Left ventricle myocardium inferior (tissue), 1 donor: ENCODE measurements at regions not wholly inside any gene's neighbourhood (a gene's known extent, or its start where the extent isn't known, plus 50 kb on each side); places are given as distances from the start of the nearest gene placed in this dataset.

ENCODE experiments used
- DNase-seq: peaks from one replicate; pipeline ENCODE4 v3.0.0-alpha.2; 2020
- H3K27ac ChIP-seq: fragments of 200-600 bp; replicated peaks from 2 replicates; pipeline ENCODE4 v1.8.0; 2021
- H3K27me3 ChIP-seq: fragments of 200-600 bp; 2 replicates; pipeline ENCODE4 v1.8.0; 2021; ENCODE audit warnings: low read depth
- H3K36me3 ChIP-seq: fragments of 200-600 bp; 2 replicates; pipeline ENCODE4 v1.8.0; 2021
- H3K4me1 ChIP-seq: fragments of 200-600 bp; 2 replicates; pipeline ENCODE4 v1.8.0; 2021
- H3K4me3 ChIP-seq: fragments of 200-600 bp; 2 replicates; pipeline ENCODE4 v1.8.0; 2021; ENCODE audit warnings: mild to moderate bottlenecking, moderate library complexity
- H3K9me3 ChIP-seq: fragments of 200-600 bp; replicated peaks from 2 replicates; pipeline ENCODE4 v1.8.0; 2021
- CTCF ChIP-seq: fragments of 200-600 bp; IDR thresholded peaks from 2 replicates; pipeline ENCODE4 v1.8.0; 2021; ENCODE audit warnings: antibody characterized with exemption, mild to moderate bottlenecking, borderline replicate concordance
- intact Hi-C: fragments of 100-400 bp; cut with micrococcal nuclease; formaldehyde crosslinking; loops from one replicate; pipeline ENCODE4 v1.11.0; 2022
- donor health status: DM: no; HTN: yes; CAD: no; lungs with severe emphysema.

DNA sequence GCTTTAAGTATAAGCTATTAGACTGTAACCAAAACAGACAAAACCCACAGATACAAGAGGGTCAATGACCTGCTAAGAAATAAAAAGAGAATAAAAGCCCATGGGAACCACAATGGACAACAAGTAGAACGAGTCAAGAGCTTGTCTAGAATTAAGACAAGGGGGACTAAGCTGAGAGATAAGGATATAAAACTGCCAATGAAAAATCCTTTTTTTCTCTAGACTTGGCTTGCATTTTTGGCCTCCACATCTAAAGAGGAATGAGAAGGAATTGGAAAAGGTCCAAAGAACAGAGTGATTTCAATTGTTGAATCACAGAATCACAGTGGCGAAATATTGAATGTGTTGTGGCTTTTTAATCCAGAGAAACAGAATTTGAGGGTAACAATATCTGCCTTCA, 135.7 kb downstream of the QDPR start:
- no peaks in the 10 kb centered on the region for H3K27me3 ChIP-seq
- no peak overlapping the region for H3K27ac ChIP-seq
- no peaks in the 10 kb centered on the region for H3K36me3 ChIP-seq
- DNase-seq = no peak
- no peaks in the 10 kb centered on the region for H3K9me3 ChIP-seq
- H3K4me3 ChIP-seq = no peak overlapping the region
- intact Hi-C loops = no loop called here
- H3K4me1 ChIP-seq = no peaks in the 10 kb centered on the region
- no peak for TF ChIP-seq CTCF

- Histone ChIP-seq H3K4me3 (no peak overlapping the region), H3K27me3 (no peaks in the 10 kb centered on the region), H3K36me3 (no peaks in the 10 kb centered on the region), H3K4me1 (no peaks in the 10 kb centered on the region), H3K27ac (no peak overlapping the region), H3K9me3 (no peaks in the 10 kb centered on the region)
- no peak for DNase-seq
- intact Hi-C loops = no loop called here
- no peak for TF ChIP-seq CTCF
These were observed 138.2 kb downstream of the QDPR start for GRCh38 chr4:17373666-17374065.

- Histone ChIP-seq H3K27ac (no peak overlapping the region), H3K4me1 (no peaks in the 10 kb centered on the region), H3K36me3 (no peaks in the 10 kb centered on the region), H3K4me3 (no peak overlapping the region), H3K9me3 (no peaks in the 10 kb centered on the region), H3K27me3 (no peaks in the 10 kb centered on the region)
- TF ChIP-seq CTCF = no peak
- no peak for DNase-seq
- intact Hi-C loops = no loop called here
These were observed 141.1 kb downstream of the QDPR start for GRCh38 chr4:17370818-17371217.

GRCh38 chr4:17368408-17368807, 143.5 kb downstream of the QDPR start:
- intact Hi-C loops = no loop called here
- no peaks in the 10 kb centered on the region for H3K36me3 ChIP-seq
- DNase-seq = no peak
- no peak for TF ChIP-seq CTCF
- H3K27ac ChIP-seq = no peak overlapping the region
- no peaks in the 10 kb centered on the region for H3K4me1 ChIP-seq
- H3K27me3 ChIP-seq = peaks cover 3% of the 10 kb centered on the region
- H3K9me3 ChIP-seq = no peaks in the 10 kb centered on the region
- no peak overlapping the region for H3K4me3 ChIP-seq

DNA sequence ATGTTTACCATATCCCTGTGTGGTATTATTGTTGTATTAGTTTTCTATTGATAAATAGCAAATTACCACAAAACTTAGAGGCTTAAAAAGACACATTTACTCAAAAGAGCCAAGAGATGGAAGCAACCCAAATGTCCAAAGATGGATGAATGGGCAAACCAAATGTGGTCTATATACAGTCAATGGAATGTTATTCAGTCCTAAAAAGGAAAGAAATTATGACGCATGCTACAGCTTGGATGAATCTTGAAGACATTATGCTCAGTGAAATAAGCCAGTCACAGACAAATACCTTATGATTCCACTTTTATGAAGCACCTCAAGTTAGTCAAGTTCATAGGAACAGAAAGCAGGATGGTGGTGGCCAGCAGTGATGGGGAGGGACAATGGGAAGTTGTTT, 144.7 kb downstream of the QDPR start:
- intact Hi-C loops = no loop called here
- Histone ChIP-seq H3K9me3 (no peaks in the 10 kb centered on the region), H3K27ac (no peak overlapping the region), H3K4me1 (no peaks in the 10 kb centered on the region), H3K27me3 (peaks cover 3% of the 10 kb centered on the region), H3K4me3 (no peak overlapping the region), H3K36me3 (no peaks in the 10 kb centered on the region)
- DNase-seq = no peak
- no peak for TF ChIP-seq CTCF

DNA sequence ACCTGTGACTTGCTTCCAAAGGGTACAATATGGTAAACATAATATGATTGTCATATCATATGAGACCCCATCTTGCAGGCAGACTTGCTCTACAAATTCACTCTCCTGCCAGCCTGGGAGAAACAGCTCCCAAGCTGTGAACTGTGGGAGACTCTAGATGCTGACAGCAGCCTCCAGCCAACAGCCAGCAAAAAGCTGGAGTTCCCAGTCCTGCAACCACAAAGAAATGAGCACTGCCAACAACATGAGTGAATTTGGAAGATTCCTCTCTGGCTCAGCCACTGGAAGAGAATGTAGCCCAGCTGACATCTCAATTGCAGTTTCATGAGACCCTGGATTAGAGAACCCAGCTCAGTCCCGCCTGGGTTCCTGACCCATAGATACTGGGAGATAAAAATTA, 145.4 kb downstream of the QDPR start:
- intact Hi-C loops = no loop called here
- TF ChIP-seq CTCF = no peak
- H3K4me1 ChIP-seq = no peaks in the 10 kb centered on the region
- no peak overlapping the region for H3K4me3 ChIP-seq
- H3K36me3 ChIP-seq = no peaks in the 10 kb centered on the region
- no peak for DNase-seq
- no peaks in the 10 kb centered on the region for H3K9me3 ChIP-seq
- peaks cover 3% of the 10 kb centered on the region for H3K27me3 ChIP-seq
- H3K27ac ChIP-seq = no peak overlapping the region
